ENCODE measurements at regions not wholly inside any gene's neighbourhood (a gene's known extent, or its start where the extent isn't known, plus 50 kb on each side); places are given as distances from the start of the nearest gene placed in this dataset.
"Not testable (repeated sequence)": the region's sequence is repeated elsewhere in the genome, so short reads cannot be mapped to it uniquely, and the experiment has no call there.

DNA sequence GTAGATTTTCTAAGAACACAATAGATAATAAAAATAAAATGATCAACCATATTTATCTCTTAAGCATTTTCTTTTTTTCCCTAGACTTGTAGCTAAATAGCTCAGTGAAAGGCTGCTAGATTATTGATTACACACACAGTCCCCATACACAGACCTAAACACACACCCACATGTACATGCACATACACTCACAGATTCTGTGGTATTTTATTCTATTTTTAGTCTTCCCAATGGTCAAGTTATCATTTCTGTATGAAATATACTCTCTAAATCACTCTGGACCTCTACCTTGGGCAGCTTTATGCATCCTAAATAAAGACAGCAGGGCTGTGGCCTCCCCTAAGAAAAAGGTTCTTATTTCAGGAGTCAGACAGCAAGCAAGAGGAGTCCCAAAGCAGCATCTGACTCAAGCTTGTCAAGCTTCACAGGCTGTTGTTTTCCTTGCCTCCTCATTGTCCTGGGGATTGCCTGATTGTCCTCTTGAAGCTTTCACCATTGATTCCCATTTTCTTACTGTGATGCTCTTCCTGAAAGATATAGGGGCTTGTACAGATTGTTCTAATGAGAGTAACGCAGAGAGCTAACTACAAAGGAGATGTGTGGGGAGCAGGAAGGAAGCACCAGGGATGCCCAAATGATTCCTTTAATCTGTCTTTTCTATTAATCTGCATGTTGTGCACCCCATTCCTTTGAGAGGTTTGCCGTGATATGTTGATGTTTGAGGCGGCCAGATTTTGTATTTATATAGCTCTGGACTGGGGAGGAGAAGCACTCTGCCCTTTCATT, 986.5 kb downstream of the PCDH17 start:
- no peak for DNase-seq (ENCODE audit: low read depth in 2 of 2)

DNA sequence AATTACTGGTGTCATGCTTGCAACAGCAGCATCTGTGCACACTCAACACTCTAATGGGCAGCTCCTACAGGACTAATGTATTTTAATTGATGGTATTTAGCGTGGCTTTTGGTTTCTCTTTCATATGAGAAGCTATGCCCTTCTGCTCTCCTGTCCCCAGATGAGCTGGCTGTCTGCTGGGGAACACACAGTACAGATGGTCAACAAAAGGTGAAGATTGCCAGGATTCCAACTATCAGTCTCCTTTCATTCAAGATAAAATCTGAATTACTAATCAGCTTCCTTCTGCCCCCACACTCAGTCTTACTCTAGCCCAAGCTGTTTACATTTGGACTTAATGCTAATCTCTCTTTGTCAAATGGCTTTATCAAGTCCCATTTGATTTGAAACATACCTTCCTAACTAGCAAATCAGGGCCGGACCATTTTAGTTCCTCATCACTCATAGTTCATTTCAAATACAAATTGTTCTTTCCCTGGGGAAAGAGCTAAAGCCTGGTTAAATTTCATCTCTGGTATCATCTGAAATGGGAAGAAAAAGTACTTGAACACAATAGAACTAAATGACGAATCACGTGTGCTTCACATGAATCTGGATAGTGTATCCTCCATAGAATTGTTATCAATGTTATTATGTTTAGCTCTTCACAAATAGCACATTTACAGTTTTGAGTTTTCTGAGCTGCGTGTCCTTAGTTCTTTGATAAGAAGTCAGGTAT, 988.0 kb downstream of the PCDH17 start:
- no peak for DNase-seq (ENCODE audit: low read depth in 2 of 2)

- DNase-seq (ENCODE audit: low read depth in 2 of 2) = no peak
Measured at GRCh38 chr13:58620176-58620575, 988.6 kb downstream of the PCDH17 start.

- no peak for DNase-seq (ENCODE audit: low read depth in 2 of 2)
Measured at GRCh38 chr13:58625703-58626389, 994.3 kb downstream of the PCDH17 start.

GRCh38 chr13:58630794-58631193, 999.2 kb downstream of the PCDH17 start:
- DNase-seq (ENCODE audit: low read depth in 2 of 2) = no peak

DNA sequence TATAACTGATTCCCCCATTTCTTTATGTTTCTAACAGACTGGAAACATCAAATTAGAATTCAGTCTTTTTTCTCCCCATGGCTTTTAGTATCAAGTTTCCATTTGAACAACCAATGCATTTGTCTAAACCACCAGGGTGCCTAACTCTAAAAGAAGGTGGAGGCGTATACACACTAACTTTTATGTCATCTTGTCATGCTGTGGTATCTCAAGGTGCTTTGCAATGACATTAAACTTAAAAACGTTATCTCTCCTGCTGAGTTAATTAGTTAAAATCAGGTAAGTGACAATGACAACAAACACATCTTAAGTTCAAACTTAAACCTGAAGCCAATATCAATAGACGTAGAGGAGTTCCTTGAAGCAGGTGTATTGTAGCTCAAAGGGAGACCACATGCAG, 1001.7 kb downstream of the PCDH17 start:
- no peak for DNase-seq (ENCODE audit: low read depth in 2 of 2)

- no peak for DNase-seq (ENCODE audit: low read depth in 2 of 2)
Measured at GRCh38 chr13:58655086-58655485, 1023.5 kb downstream of the PCDH17 start.

GRCh38 chr13:58660826-58661225, 1029.3 kb downstream of the PCDH17 start:
- no peak for DNase-seq (ENCODE audit: low read depth in 2 of 2)

DNA sequence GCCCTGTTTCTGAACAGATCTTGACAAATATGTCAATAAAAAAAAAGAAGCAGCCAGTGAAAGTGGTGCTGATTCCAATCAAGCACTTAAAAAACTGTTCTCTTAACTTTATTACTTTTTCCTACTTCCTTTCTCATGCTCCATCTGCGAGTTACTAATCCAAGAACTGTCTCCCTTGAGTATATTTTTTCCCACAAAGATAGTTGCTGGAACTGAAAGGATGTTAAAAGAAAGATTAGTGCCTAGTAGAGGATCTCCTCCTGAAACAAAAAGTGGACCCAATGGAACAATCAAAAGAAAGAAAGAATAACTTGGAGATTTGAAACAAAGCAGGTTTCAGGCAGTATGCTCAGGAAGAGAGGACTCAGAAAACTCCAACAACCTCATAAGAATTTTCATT, 1034.8 kb downstream of the PCDH17 start:
- DNase-seq (ENCODE audit: low read depth in 2 of 2) = no peak

DNA sequence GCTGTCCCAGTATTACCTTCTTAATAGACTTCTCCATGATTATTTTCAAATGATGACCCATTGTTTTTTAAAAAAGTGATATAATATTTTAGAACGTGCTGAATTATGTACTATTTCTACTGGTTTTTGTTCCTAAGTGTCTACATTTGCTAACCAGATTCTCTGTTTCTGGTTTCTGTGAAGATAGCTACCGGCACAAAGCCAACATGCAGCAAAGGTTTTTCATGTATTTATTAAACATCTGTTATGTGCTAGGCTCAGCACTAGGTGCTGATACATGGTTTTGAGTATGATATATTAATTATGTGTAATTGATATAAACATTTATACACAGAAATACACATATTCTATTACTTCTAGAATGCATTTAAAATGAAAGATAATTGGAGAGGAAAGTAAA, 1035.6 kb downstream of the PCDH17 start:
- DNase-seq (ENCODE audit: low read depth in 2 of 2) = no peak

GRCh38 chr13:58680115-58680514, 1048.6 kb downstream of the PCDH17 start:
- no peak for DNase-seq (ENCODE audit: low read depth in 2 of 2)

- DNase-seq (ENCODE audit: low read depth in 2 of 2) = no peak
Measured at GRCh38 chr13:58682616-58683015, 1051.1 kb downstream of the PCDH17 start.

DNA sequence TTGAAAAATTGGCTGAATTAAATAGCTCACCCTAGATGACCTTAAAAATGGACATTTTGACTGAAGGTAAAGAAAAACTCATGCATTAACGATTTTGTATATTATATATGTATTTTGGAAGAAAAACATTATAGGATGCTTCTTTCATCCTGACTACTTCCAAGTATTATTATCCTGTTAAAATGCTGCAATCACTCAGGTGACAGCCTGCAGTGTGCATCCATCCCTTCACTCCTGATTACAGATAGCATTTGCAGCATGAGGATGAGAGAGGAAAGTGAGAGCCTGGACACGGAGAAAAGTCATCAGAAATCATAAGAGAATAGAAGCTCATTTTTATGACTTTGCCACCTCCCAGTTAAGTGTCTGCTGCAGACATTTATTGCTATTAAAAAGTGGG, 1055.6 kb downstream of the PCDH17 start:
- DNase-seq (ENCODE audit: low read depth in 2 of 2) = no peak

DNA sequence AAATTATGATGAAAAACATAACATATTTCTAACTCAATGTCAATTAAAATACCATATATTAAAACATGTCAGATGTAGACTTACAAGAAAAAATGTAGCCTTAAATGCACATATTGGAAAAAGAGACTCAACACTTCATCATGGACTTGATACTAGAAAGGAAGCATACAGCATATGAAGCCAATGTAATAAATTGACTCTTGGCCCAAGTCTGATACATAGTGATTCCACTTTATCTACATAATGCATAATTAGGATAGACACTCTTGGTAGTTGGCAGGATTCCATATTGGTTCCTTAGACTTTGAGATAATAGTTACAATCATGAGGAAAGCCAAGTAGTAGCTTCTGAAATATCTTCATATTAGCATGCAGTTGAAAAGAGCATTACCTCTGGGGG, 1067.0 kb downstream of the PCDH17 start:
- no peak for DNase-seq (ENCODE audit: low read depth in 2 of 2)

GRCh38 chr13:58704953-58705352, 1073.4 kb downstream of the PCDH17 start:
- no peak for DNase-seq (ENCODE audit: low read depth in 2 of 2)

DNA sequence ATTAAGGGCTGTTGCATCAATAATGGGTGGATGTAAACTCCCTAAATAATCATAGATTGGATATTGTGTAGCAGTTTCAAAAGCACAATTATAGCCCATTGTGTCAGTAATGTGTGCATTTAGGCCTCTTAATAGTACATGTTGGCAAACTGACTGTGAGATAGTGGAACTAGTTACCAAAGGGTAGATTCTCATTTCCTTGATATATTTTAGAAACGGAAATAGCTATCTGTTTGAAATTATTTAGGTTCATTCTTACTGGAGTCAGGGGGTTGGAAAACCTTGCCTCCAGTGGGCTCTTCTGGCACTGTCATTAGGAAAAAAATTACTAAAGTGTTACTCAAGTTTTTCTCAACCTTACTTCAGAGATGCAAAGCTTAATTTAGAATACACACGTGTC, 1074.9 kb downstream of the PCDH17 start:
- DNase-seq (ENCODE audit: low read depth in 2 of 2) = no peak

DNA sequence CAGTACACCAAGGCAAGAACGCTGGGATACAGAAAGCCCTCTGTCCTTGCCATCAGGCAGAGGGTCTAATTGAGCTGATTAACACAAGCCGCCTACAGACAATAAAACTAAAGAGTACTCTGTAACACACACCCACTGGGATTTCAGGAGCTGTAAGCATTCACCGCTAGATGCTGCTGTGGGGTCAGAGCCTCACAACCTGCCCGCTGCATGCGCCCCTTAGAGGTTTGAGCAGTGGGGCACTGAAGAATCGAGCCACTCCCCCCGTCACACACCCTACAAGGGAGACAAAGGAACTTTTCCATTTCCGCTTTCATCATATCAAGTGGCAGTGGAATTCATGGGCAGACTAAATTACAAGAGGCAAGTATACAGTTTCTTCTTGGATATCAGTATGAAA, 1080.6 kb downstream of the PCDH17 start:
- DNase-seq (ENCODE audit: low read depth in 2 of 2) = no peak

GRCh38 chr13:58714016-58714415, 1082.5 kb downstream of the PCDH17 start:
- not testable (repeated sequence) for DNase-seq (ENCODE audit: low read depth in 2 of 2)

GRCh38 chr13:58721273-58721672, 1089.7 kb downstream of the PCDH17 start:
- no peak for DNase-seq (ENCODE audit: low read depth in 2 of 2)

GRCh38 chr13:58728126-58728525, 1096.6 kb downstream of the PCDH17 start:
- no peak for DNase-seq (ENCODE audit: low read depth in 2 of 2)

GRCh38 chr13:58729361-58729760, 1097.8 kb downstream of the PCDH17 start:
- DNase-seq (ENCODE audit: low read depth in 2 of 2) = no peak

- DNase-seq (ENCODE audit: low read depth in 2 of 2) = no peak
Measured at GRCh38 chr13:58744686-58745085, 1113.1 kb downstream of the PCDH17 start.

DNA sequence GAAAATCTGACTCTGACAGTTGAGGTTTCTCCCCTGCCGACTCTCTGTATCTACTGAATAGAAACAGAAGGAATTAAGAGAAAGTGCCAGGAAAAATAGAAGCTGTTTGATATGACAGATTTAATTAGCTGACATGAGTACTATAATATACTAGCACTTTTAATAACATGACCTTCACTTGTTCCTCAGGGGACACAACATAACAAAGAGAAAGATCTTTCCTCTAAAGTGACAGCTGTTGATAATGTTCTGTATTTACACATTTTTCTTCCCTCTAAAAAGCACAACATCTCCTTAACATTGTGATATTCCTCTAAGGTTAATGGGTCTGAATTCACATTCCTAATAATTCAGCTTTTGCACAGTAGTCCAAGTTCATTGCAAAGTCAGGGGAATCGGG, 1136.0 kb downstream of the PCDH17 start:
- DNase-seq (ENCODE audit: low read depth in 2 of 2) = no peak

All from activated CD8-positive, alpha-beta memory T cell treated with anti-CD3 and anti-CD28 coated beads for 4 hours (primary cell).